Central memory CD8-positive, alpha-beta T cell (primary cell): ENCODE measurements at regions not wholly inside any gene's neighbourhood (a gene's known extent, or its start where the extent isn't known, plus 50 kb on each side); places are given as distances from the start of the nearest gene placed in this dataset.

Experiments used
- ATAC-seq: fragments of 150-1000 bp; cut with Tn5 transposase; replicated peaks from 2 replicates; pipeline ENCODE4 v1.10.0; 2022; ENCODE audit warnings: mild to moderate bottlenecking, moderate FRiP score, moderate number of reproducible peaks; ENCODE audit not compliant: poor library complexity, severe bottlenecking; ENCODE audit errors: extremely low read depth
- DNase-seq, 2 donors: peaks; one replicate each; pipeline ENCODE4 v3.0.0; 2021; ENCODE audit warnings: low spot score in 2 of 2
- H3K27ac Mint-ChIP-seq: one replicate; pipeline ENCODE4 v1.8.0; 2022; ENCODE audit warnings: low read depth, mild to moderate bottlenecking, moderate library complexity, mixed read lengths
- H3K27me3 Mint-ChIP-seq: one replicate; pipeline ENCODE4 v1.8.0; 2022; ENCODE audit warnings: mixed read lengths
- H3K36me3 Mint-ChIP-seq: one replicate; pipeline ENCODE4 v1.8.0; 2022; ENCODE audit warnings: mild to moderate bottlenecking, moderate library complexity, mixed read lengths; ENCODE audit not compliant: insufficient read depth
- H3K4me1 Mint-ChIP-seq: one replicate; pipeline ENCODE4 v1.8.0; 2022; ENCODE audit warnings: mixed read lengths
- H3K4me3 Mint-ChIP-seq: one replicate; pipeline ENCODE4 v1.8.0; 2022; ENCODE audit warnings: mild to moderate bottlenecking, moderate library complexity, mixed read lengths
- H3K9me3 Mint-ChIP-seq: one replicate; pipeline ENCODE4 v1.8.0; 2022; ENCODE audit warnings: mixed read lengths

GRCh38 chr15:95503107-95503506 lies 827.4 kb upstream of the NR2F2 start:
- no peaks in the 10 kb centered on the region for H3K36me3 Mint-ChIP-seq
- H3K27me3 Mint-ChIP-seq = no peaks in the 10 kb centered on the region
- no peak overlapping the region for H3K27ac Mint-ChIP-seq
- no peak overlapping the region for H3K4me3 Mint-ChIP-seq
- no peak for ATAC-seq
- H3K9me3 Mint-ChIP-seq = no peaks in the 10 kb centered on the region
- DNase-seq = no peak
- H3K4me1 Mint-ChIP-seq = no peaks in the 10 kb centered on the region

- no peak for DNase-seq
- no peaks in the 10 kb centered on the region for H3K9me3 Mint-ChIP-seq
Measured at GRCh38 chr15:95503640-95504225, 826.8 kb upstream of the NR2F2 start.

DNA sequence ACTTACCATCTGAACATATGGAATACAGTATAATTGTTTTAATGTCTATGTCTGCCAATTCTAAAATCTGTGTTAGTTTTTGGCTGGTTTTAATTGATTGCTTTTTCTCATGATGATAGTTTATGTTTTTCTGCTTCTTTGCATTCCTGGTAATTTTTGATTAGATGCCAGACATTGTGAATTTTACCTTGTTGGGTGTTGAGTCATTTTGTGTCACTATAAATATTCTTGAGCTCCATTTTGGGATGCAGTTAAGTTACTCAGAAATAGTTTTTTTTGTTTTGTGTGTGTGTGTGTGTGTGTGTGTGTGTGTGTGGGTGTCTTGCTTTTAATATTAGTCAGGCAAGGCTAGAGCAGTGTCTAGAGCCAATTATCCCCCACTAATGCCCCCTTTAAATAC lies 818.8 kb upstream of the NR2F2 start:
- ATAC-seq = no peak
- Mint-ChIP-seq H3K27me3 (peaks cover 14% of the 10 kb centered on the region), H3K4me1 (no peaks in the 10 kb centered on the region), H3K27ac (no peak overlapping the region), H3K9me3 (peaks cover 5% of the 10 kb centered on the region), H3K4me3 (no peak overlapping the region), H3K36me3 (no peaks in the 10 kb centered on the region)
- no peak for DNase-seq

More at GRCh38 chr15:95503640-95504225, 826.8 kb upstream of the NR2F2 start:
- Mint-ChIP-seq H3K36me3 (no peaks in the 10 kb centered on the region), H3K27me3 (no peaks in the 10 kb centered on the region), H3K4me1 (no peaks in the 10 kb centered on the region), H3K27ac (no peak overlapping the region), H3K4me3 (no peak overlapping the region)
- no peak for ATAC-seq

DNA sequence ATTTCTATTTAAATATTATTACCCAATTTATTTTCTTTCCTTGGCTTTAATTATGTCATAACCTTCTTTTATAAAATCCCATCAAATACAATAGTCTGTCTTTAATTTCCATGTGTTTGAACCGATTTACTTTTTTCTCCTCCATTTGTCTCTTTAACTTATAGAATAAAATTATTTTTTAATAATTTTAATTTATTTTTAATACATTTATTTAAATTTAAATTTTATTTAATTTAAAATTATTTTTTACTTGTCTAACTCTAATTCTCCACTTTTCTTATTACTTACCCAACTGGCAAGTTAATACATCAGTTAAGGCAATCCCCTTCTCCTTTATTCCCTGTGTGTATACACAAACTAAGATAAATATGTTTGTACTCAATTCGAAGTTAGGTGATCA lies 817.6 kb upstream of the NR2F2 start:
- DNase-seq (no peak), ATAC-seq (no peak)
- H3K4me1 Mint-ChIP-seq = no peaks in the 10 kb centered on the region
- H3K36me3 Mint-ChIP-seq = no peaks in the 10 kb centered on the region
- peaks cover 14% of the 10 kb centered on the region for H3K27me3 Mint-ChIP-seq
- H3K9me3 Mint-ChIP-seq = peaks cover 5% of the 10 kb centered on the region
- no peak overlapping the region for H3K27ac Mint-ChIP-seq
- no peak overlapping the region for H3K4me3 Mint-ChIP-seq

DNA sequence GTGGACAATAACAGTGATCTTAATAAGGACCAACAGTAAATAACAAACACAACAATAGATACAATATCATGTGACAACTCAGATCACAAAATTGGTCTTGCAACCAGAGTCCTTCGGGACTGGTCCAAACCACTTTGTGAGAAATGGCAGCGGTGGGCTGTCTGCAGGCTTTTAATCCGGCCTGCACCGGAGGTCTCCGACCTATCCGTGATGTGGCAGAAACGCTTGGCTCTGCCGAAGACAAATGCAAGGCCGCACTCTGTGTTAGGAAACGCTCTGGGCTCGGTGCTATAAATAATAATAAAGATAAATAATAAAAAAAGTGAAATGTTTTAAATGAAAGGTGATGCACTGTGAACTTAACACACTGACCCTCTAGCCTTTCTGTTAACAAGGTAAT lies 810.6 kb upstream of the NR2F2 start:
- H3K27ac Mint-ChIP-seq = no peak overlapping the region
- no peak for ATAC-seq
- no peak for DNase-seq
- H3K27me3 Mint-ChIP-seq = peaks cover 14% of the 10 kb centered on the region
- H3K9me3 Mint-ChIP-seq = no peaks in the 10 kb centered on the region
- H3K4me3 Mint-ChIP-seq = no peak overlapping the region
- H3K4me1 Mint-ChIP-seq = no peaks in the 10 kb centered on the region
- H3K36me3 Mint-ChIP-seq = no peaks in the 10 kb centered on the region

GRCh38 chr15:95520511-95520910 lies 810.0 kb upstream of the NR2F2 start:
- DNase-seq (no peak), ATAC-seq (no peak)
- Mint-ChIP-seq H3K36me3 (no peaks in the 10 kb centered on the region), H3K27ac (no peak overlapping the region), H3K27me3 (peaks cover 10% of the 10 kb centered on the region), H3K4me1 (no peaks in the 10 kb centered on the region), H3K4me3 (no peak overlapping the region), H3K9me3 (no peaks in the 10 kb centered on the region)

- Mint-ChIP-seq H3K4me3 (no peak overlapping the region), H3K27me3 (peaks cover 6% of the 10 kb centered on the region), H3K36me3 (no peaks in the 10 kb centered on the region), H3K9me3 (no peaks in the 10 kb centered on the region), H3K27ac (no peak overlapping the region), H3K4me1 (no peaks in the 10 kb centered on the region)
- no peak for DNase-seq
- no peak for ATAC-seq
Measured at GRCh38 chr15:95520922-95521321, 809.6 kb upstream of the NR2F2 start.

DNA sequence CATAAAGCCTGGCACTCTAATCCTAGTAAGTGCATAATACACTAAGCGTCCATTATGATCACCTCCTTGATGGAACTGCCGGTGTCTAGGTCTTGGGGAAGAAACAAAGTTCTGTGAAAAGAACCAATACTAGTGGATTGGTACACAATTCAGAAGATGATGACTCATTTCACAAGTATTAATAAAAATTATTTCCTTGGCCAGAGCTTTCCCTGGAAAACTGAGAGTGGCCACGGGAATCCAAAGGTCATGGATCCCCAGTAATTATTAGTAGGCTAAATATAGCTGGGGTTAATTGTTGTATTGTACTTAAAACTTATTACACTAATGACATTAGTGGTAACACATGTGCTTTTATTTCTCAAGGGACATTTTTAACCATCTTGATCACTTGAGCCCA lies 808.0 kb upstream of the NR2F2 start:
- no peak overlapping the region for H3K27ac Mint-ChIP-seq
- no peak for ATAC-seq

GRCh38 chr15:95528920-95529319 lies 801.6 kb upstream of the NR2F2 start:
- H3K9me3 Mint-ChIP-seq = peaks cover 14% of the 10 kb centered on the region
- DNase-seq = no peak
- H3K4me1 Mint-ChIP-seq = no peaks in the 10 kb centered on the region

More for the DNA sequence above, 808.0 kb upstream of the NR2F2 start:
- Mint-ChIP-seq H3K27me3 (no peaks in the 10 kb centered on the region), H3K4me3 (no peak overlapping the region), H3K4me1 (no peaks in the 10 kb centered on the region), H3K9me3 (peaks cover 9% of the 10 kb centered on the region), H3K36me3 (no peaks in the 10 kb centered on the region)
- no peak for DNase-seq

GRCh38 chr15:95536638-95537037 lies 793.9 kb upstream of the NR2F2 start:
- H3K4me3 Mint-ChIP-seq = no peak overlapping the region
- peaks cover 2% of the 10 kb centered on the region for H3K36me3 Mint-ChIP-seq
- ATAC-seq (no peak), DNase-seq (no peak)
- peaks cover 4% of the 10 kb centered on the region for H3K9me3 Mint-ChIP-seq
- H3K4me1 Mint-ChIP-seq = no peaks in the 10 kb centered on the region
- H3K27ac Mint-ChIP-seq = no peak overlapping the region
- H3K27me3 Mint-ChIP-seq = no peaks in the 10 kb centered on the region

More at GRCh38 chr15:95528920-95529319, 801.6 kb upstream of the NR2F2 start:
- H3K4me3 Mint-ChIP-seq = no peak overlapping the region
- no peaks in the 10 kb centered on the region for H3K27me3 Mint-ChIP-seq
- H3K36me3 Mint-ChIP-seq = peaks cover 2% of the 10 kb centered on the region
- H3K27ac Mint-ChIP-seq = no peak overlapping the region
- no peak for ATAC-seq

DNA sequence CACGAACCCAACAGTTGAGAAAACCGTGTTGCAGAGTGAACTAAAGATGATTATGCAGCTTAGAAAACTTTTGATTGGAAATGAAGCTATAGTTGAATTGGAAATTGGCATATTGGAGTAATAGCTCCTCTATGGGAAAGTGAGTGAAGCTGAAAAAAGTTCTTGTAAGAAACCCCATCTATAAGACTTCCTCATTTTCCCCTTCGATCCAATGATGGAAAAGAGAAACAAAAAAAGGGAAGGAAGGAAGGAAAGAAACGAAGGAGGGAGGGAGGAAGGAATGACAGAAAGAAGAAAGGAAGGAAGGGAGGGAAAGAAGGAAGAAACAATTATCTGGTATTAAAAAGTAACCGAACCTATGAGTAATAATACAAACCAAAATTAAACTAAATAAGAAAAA lies 791.8 kb upstream of the NR2F2 start:
- Mint-ChIP-seq H3K27ac (no peak overlapping the region), H3K4me3 (no peak overlapping the region), H3K27me3 (no peaks in the 10 kb centered on the region), H3K9me3 (peaks cover 4% of the 10 kb centered on the region), H3K4me1 (no peaks in the 10 kb centered on the region), H3K36me3 (no peaks in the 10 kb centered on the region)
- DNase-seq (no peak), ATAC-seq (no peak)

DNA sequence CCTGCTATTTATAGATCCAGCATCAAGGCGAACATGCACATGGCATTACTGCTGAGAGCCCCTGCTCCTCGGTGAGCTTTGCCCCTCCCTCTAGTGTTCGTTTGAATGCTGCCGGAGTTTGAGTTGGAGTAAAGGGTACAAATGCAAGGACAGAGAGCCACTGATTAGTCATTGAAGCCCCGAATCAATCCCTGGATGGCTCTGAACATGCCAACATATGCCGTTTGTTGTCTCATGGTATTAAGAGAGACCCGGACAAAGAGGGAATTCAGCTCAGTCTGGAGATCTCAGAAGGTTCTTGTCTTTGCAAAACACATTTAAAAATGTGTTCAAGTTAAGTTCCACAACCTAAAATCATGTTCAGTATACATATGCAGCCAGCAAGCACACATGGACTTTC lies 789.2 kb upstream of the NR2F2 start:
- no peak overlapping the region for H3K27ac Mint-ChIP-seq
- H3K27me3 Mint-ChIP-seq = peaks cover 10% of the 10 kb centered on the region
- DNase-seq (no peak), ATAC-seq (no peak)
- no peaks in the 10 kb centered on the region for H3K4me1 Mint-ChIP-seq
- no peak overlapping the region for H3K4me3 Mint-ChIP-seq
- H3K9me3 Mint-ChIP-seq = peaks cover 15% of the 10 kb centered on the region
- no peaks in the 10 kb centered on the region for H3K36me3 Mint-ChIP-seq

DNA sequence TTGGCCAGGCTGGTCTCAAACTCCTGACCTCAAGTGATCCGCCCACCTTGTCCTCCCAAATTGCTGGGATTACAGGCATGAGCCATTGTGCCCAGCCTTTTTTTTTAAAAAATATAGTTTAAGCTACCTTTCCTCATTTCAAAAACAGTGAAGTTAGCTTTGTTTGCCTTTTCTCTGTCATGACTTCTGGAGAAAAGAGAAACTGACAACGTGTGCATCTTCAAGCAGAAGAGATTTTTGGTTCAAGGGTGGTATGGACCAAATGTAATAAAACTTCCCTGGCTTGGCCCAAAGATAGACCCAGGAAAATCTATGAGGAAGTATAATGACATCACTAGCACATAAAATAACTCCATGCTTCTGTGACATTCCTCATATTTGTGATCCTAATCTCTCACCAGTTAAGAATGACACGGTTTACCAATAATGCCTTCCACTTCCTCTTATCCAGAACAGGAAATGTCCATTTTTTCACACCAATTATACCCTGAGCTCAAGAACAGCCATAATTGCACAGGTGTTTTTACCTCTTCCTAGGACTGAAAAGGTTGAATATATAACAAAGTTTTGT lies 781.2 kb upstream of the NR2F2 start:
- Mint-ChIP-seq H3K36me3 (no peaks in the 10 kb centered on the region), H3K4me3 (no peak overlapping the region), H3K4me1 (no peaks in the 10 kb centered on the region), H3K27me3 (peaks cover 25% of the 10 kb centered on the region), H3K27ac (no peak overlapping the region), H3K9me3 (peaks cover 5% of the 10 kb centered on the region)
- DNase-seq (no peak), ATAC-seq (no peak)
